Glutamatergic neuron (in vitro differentiated cells): ENCODE measurements at regions not wholly inside any gene's neighbourhood (a gene's known extent, or its start where the extent isn't known, plus 50 kb on each side); places are given as distances from the start of the nearest gene placed in this dataset.

Experiments used
- DNase-seq: peaks from one replicate; pipeline ENCODE4 v3.0.0; 2022
- H3K27ac Mint-ChIP-seq: one replicate; pipeline ENCODE4 v1.8.0; 2020; ENCODE audit warnings: mild to moderate bottlenecking, mixed read lengths, inconsistent platforms; ENCODE audit not compliant: unreplicated experiment
- H3K27me3 Mint-ChIP-seq: one replicate; pipeline ENCODE4 v1.8.0; 2020; ENCODE audit warnings: mild to moderate bottlenecking, moderate library complexity, mixed read lengths, inconsistent platforms; ENCODE audit not compliant: unreplicated experiment
- H3K36me3 Mint-ChIP-seq: one replicate; pipeline ENCODE4 v1.8.0; 2020; ENCODE audit warnings: mild to moderate bottlenecking, mixed read lengths, inconsistent platforms; ENCODE audit not compliant: unreplicated experiment
- H3K4me1 Mint-ChIP-seq: one replicate; pipeline ENCODE4 v1.8.0; 2020; ENCODE audit warnings: mild to moderate bottlenecking, low read depth, mixed read lengths, inconsistent platforms; ENCODE audit not compliant: unreplicated experiment
- H3K4me3 Mint-ChIP-seq: one replicate; pipeline ENCODE4 v1.8.0; 2020; ENCODE audit warnings: mild to moderate bottlenecking, mixed read lengths, inconsistent platforms; ENCODE audit not compliant: unreplicated experiment
- H3K9me3 Mint-ChIP-seq: one replicate; pipeline ENCODE4 v1.8.0; 2020; ENCODE audit warnings: mild to moderate bottlenecking, moderate library complexity, mixed read lengths, inconsistent platforms; ENCODE audit not compliant: unreplicated experiment
- CTCF ChIP-seq: fragments of 200-600 bp; sonication (generic); IDR thresholded peaks from one replicate; pipeline ENCODE4 v1.5.0; 2021; ENCODE audit not compliant: partially characterized antibody, unreplicated experiment

DNA sequence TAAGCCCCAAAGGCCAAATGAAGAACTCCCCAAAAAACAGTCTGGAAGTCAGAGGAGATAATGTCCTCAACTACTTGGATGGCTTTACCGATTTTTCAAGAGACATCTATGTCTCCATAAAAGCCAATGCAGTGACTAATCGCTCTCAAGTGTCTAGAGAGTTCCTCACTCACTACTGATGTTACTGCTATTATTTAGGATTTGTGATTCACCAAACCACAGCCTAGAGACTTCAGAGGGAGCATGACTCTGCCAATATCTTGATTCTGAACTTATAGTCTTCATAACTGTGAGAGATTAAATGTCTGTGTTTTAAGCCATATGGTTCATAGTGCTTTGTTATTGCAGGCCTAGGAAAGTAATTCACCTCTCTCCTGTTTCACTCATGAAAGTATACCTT lies 160.2 kb downstream of the IPMK start:
- no peak for TF ChIP-seq CTCF
- no peaks in the 10 kb centered on the region for H3K4me1 Mint-ChIP-seq
- DNase-seq = no peak
- peaks cover 2% of the 10 kb centered on the region for H3K27me3 Mint-ChIP-seq
- no peaks in the 10 kb centered on the region for H3K9me3 Mint-ChIP-seq
- H3K27ac Mint-ChIP-seq = no peak overlapping the region
- no peaks in the 10 kb centered on the region for H3K36me3 Mint-ChIP-seq
- H3K4me3 Mint-ChIP-seq = no peak overlapping the region

- no peak for TF ChIP-seq CTCF
- no peaks in the 10 kb centered on the region for H3K4me1 Mint-ChIP-seq
- DNase-seq = no peak
- H3K4me3 Mint-ChIP-seq = no peak overlapping the region
- H3K27ac Mint-ChIP-seq = no peak overlapping the region
- H3K9me3 Mint-ChIP-seq = no peaks in the 10 kb centered on the region
- H3K27me3 Mint-ChIP-seq = peaks cover 2% of the 10 kb centered on the region
- peaks cover 3% of the 10 kb centered on the region for H3K36me3 Mint-ChIP-seq
These were observed 161.3 kb downstream of the IPMK start for GRCh38 chr10:58106211-58107035.

GRCh38 chr10:58104351-58104751 lies 163.3 kb downstream of the IPMK start:
- H3K9me3 Mint-ChIP-seq = no peaks in the 10 kb centered on the region
- peaks cover 3% of the 10 kb centered on the region for H3K36me3 Mint-ChIP-seq
- H3K27me3 Mint-ChIP-seq = peaks cover 2% of the 10 kb centered on the region
- DNase-seq = no peak
- no peak overlapping the region for H3K4me3 Mint-ChIP-seq
- no peaks in the 10 kb centered on the region for H3K4me1 Mint-ChIP-seq
- TF ChIP-seq CTCF = no peak
- H3K27ac Mint-ChIP-seq = no peak overlapping the region

DNA sequence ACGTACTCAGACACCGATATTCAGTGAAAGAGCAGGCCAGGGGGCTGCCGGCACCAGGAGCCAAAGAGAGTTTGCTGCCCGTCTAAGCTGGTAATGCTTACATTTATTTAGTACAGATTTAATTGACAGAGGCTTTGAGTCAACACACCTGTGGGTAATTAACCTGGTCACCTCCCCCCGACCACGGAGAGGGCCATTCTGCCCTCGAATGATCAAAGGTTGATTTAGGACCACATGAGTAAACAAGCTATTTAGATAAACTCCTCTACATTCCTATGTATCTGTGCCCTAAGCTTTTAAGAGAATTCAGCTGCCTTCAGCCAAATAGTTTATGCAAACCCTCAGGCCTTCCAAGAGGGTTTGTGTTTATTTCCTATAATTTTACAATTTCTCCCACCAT lies 164.8 kb downstream of the IPMK start:
- Mint-ChIP-seq H3K4me3 (no peak overlapping the region), H3K27me3 (peaks cover 2% of the 10 kb centered on the region), H3K9me3 (no peaks in the 10 kb centered on the region), H3K4me1 (no peaks in the 10 kb centered on the region), H3K36me3 (peaks cover 3% of the 10 kb centered on the region), H3K27ac (no peak overlapping the region)
- no peak for DNase-seq
- no peak for TF ChIP-seq CTCF

- no peaks in the 10 kb centered on the region for H3K4me1 Mint-ChIP-seq
These were observed 166.0 kb downstream of the IPMK start for GRCh38 chr10:58101682-58102081.

More at GRCh38 chr10:58101682-58102081, 166.0 kb downstream of the IPMK start:
- peaks cover 3% of the 10 kb centered on the region for H3K36me3 Mint-ChIP-seq
- no peak for TF ChIP-seq CTCF
- DNase-seq = no peak
- no peak overlapping the region for H3K27ac Mint-ChIP-seq
- no peaks in the 10 kb centered on the region for H3K9me3 Mint-ChIP-seq
- H3K4me3 Mint-ChIP-seq = no peak overlapping the region
- H3K27me3 Mint-ChIP-seq = peaks cover 2% of the 10 kb centered on the region
